ENCODE measurements at regions not wholly inside any gene's neighbourhood (a gene's known extent, or its start where the extent isn't known, plus 50 kb on each side); places are given as distances from the start of the nearest gene placed in this dataset.
"Not testable (repeated sequence)": the region's sequence is repeated elsewhere in the genome, so short reads cannot be mapped to it uniquely, and the experiment has no call there.

DNA sequence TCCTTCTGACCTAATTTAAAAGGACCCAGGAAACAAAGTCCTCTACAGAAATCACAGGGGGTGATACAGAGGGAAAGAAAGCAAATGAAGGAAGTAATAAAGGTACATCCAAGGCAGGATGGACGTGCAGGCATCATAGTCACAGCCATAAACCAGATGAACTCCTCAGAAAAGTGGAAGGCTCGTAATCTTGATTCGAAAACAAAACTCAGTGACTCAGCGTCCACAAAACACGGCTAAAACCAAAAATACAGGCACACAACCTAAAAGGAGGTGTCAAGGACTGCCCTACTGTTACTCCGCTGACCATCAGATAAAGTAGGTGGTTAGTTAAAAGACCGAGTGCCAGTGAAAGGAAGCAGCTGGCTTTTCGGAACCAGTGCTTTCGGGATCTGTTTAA lies 81.5 kb downstream of the TRIM69 start:
- not testable (repeated sequence) for DNase-seq

DNA sequence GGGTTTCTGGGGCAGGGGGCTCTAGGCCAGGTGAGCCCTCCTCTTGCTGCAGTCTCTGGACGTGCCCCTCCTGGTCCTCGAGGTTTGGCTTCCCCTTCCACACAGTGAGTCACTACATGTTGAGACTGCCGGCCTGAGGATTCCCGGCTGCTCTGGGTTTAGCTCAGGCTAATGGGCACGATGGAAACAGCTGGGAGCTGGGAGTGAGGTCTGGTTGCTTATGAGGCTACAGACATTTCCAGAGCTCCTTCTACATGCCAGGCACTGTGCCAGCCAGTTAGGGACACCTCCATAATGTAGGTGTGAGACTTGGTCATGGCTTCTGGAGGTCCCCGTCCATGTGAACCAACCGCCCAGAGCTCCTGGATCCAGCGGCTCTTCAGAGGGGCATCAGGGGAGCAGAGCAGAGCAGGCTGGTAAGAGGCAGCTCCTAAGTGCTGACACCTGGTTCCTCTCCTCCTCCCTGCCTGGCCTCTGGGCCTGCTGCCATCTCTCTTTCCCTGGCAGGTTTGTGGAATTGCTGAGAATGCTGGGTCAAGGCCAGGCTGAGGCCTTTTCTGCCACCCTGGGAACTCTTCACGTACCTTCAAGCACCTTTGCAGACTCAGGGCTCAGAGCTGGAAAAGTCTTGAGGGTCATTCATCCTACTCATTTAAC lies 83.1 kb downstream of the TRIM69 start:
- DNase-seq, result not testable (repeated sequence)

DNA sequence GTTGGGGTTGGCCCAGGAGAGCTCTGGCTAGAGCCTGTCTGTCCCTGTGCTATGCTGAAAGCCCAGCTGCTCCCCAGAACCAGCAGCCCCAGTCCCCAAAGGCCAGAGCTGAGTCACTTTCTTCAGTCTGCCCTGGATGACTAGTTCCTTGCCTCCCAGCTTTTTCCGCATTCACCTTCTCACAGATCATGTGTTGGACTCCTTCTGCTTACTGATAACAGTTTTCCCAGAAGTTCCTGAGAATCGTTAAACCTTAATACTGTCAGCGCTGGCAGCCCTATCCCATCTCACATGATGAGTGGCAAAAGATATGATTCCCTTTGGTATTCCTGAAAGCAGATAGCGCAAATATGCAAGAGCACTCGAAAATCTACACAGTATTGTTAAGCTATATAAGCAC lies 84.2 kb downstream of the TRIM69 start:
- not testable (repeated sequence) for DNase-seq

DNA sequence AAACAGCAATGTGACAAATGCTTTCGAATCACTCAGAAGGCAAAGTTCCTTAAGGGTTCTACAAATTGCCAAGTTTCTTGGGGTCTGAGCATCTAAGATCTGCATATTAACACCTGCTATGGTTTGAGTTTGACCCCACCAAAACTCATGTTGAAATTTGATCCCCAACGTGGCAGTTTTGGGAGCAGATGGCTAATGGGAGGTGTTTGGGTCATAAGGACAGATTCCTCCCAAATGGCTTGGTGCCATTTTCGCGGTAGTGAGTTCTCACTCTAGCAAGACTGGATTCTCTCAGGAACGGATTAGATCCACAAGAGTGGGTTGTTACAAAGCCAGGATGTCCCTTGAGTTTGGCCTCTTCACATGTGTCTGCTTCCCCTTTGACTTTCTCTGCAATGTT lies 84.6 kb downstream of the TRIM69 start:
- DNase-seq, result not testable (repeated sequence)

DNA sequence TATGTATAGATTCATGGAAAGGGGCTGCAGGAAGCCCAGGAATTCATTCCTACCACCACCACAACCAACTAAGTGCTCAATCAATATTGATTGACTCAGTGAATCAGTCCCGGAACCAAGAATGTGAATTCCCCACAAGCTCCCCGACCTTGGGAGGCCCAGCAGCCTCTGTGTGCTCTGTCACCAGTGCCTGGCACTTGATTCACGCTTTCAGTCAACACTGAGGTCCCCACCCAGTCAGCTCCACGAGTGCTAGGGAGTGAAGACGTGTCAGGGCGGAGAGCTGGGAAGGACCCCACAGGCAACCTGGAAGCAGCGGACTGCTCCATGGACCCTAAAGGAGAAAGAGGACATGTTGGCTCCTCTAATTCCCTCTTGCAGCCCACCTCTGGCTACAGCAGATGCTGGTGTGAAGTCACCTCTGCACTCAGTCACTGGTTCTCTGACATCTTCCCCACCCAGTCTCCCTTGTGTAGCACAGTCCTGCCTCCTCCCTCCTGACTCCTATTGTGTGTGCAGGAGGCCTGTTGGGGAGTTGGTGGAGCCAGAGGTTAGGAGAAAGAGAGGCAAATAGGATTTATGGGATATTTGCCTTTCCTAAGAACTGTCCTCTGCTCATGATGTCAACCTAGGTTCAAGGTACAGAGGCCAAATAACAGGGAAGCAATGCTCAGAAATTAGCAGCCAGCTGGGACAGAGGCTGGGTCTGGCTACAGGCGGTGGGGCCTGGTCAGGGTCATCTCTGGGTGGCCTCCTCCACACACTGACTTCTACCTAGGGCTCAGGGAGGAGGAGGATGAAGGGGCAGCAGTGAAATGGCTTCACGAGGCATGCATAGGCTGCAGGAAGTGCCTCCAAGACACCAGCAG lies 88.2 kb downstream of the TRIM69 start:
- DNase-seq, result not testable (repeated sequence)

DNA sequence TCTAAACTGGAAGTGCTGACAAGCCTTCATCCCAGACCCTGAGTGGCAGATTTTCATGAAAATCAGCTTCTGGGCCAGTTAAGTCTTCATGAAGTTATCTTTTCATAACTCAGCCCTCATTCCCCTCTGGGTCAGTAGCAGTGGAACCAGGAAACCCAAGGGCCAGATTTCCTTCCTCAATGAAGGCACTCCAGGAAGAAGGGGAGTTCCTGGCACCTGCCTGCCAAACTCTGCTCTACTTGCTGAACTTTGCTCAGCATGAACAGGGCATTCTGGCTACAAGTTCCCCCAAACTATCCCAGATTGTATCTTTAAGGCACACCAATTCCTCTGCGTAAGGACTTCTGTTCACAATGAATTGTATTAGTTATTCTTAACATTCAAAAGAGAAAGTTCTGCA lies 90.3 kb downstream of the TRIM69 start:
- DNase-seq, result not testable (repeated sequence)

DNA sequence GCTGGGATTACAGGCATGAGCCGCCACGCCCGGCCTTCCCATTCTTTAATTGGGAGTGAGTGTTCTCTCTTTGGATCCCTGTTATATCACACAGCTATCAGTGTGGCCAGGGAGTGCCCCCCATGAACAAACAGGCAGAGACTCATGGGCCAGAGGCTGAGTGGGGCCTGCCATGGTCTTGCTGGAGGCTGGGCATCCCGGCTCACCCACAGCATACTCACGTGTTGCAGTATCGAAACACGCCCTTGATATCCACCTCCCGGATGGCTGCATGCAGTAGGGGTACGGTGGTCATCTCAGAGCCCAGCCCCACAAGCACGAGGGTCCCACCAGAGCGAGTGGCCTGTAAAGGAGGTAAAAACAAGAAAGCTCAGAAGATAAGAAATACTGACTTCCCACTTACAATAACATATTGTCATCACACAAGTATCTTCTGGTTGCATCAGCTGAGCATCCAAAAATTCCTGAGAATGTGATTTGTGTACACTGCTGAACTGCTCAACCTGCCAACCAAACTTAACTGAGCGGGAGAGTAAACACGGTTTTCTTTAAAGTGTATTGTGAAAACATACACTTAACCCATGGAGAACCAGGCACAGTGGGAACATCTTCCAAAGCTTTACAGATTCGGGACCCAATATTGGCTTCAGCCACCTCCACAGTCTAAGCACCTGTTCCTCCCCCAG lies 92.0 kb downstream of the TRIM69 start:
- DNase-seq, result not testable (repeated sequence)

DNA sequence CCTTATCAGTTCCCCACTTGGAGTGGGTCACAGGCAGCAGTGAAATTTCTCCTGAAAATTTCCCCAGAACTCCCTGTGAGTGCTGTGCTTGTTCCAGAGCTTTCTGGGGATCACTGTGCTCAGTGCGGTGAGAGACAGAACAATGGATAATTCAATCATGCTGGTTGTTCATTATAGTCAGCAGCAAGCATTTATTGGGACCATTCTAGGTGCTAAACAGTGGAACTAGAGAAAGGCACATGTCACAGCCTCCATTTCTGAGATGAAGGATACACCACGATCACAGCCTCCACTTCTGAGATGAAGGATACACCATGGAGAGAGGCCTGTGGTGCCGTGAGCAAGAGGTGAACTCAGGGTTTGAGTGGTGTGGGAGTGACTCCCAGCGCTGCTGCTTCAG lies 92.8 kb downstream of the TRIM69 start:
- not testable (repeated sequence) for DNase-seq

DNA sequence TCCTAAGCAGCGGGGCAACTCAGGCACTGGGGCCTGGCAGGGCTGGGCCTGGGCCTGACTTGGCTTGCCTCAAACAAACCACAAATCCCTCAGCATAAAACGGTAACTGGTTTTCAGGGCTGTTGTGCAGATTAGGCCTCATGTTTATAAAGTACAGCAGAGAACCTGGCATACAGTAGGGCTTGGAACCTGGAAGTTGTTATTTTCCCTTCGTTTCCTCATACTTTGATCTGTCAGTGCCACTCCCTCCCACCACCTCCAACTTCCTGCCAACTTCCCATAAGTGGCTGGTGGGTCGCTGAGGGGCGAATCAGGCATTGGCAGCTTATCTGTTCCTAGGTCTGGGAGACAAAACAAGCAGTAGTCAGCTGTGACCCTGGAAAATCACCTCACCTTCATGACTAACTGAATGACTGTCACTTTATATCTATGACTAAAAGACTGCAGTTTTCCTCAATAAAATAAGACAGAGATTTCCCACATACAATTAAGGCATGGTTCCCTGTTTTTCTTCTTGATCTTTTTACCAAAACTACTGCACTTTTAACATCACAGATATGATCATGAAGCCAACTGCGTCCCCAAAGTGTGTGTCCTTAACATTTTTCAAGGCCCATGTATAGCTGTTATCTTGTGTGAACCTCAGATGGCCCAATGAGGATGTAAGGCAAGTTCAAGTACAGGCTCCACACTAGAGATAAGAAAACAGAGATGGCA lies 94.5 kb downstream of the TRIM69 start:
- DNase-seq, result not testable (repeated sequence)

DNA sequence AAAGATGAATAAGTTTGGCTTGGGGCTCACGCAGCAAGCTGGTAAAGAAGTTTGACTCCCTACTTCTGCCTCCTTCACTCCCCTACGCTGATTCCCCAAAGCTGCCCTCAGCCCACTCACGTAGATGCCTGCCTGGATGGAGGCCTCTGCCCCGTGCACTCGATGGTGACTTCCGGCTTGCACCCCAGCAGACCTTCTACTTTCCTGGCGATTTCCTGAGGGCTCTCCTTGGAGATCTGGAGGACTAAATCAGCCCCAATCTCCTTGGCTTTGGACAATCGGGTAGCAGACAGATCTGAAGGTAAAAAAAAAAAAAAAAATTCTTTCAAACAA lies 95.0 kb downstream of the TRIM69 start:
- not testable (repeated sequence) for DNase-seq

DNA sequence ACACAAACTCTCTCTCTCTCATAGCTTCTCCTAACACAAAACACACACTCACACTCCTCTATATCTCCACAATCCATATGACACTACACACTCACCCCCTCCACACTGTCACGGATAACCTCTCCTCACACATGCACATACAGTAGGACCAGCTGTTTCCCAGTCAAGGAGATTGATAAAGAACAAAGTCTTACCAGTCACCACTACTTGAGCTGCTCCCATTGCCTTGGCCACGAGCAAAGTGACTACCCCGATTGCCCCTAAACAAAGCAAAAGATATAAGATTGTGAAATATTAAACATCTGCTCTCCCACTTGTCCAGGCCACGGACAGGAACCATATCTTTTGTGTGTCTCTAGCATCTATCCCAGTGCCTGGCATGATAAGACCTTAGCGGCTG lies 95.8 kb downstream of the TRIM69 start:
- not testable (repeated sequence) for DNase-seq

DNA sequence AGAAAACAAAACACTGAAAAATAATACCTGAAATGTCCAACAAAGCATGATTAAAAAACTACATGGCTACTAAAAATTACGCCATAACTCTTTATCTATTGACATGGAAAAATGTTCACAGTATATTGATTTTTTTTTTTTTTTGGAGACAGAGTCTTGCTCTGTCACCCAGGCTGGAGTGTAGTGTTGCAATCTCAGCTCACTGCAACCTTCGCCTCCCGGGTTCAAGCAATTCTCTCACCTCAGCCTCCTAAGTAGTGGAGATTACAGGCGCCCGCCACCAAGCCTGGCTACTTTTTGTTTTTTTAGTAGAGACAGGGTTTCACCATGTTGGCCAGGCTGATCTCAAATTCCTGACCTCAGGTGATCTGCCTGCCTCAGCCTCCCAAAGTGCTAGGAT lies 96.8 kb downstream of the TRIM69 start:
- not testable (repeated sequence) for DNase-seq

DNA sequence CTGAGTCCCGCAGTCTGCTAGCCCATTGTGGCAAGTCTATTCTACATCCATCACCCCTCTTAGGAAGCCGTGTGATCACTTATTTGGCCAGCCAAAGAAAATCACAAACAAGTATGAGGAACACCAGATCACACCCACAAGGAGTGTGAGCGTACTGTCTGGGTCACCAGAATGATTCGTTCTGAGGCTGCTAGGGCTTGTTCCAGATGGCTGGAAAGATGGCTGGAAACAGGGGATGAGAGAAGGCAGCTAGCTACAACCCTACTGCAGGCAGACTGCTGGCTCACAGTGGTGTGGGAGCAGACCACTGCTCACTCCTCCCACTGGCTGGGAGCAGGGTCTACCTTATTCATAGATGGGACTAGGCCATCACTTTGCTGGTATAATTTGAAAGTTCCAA lies 97.4 kb downstream of the TRIM69 start:
- DNase-seq, result not testable (repeated sequence)

DNA sequence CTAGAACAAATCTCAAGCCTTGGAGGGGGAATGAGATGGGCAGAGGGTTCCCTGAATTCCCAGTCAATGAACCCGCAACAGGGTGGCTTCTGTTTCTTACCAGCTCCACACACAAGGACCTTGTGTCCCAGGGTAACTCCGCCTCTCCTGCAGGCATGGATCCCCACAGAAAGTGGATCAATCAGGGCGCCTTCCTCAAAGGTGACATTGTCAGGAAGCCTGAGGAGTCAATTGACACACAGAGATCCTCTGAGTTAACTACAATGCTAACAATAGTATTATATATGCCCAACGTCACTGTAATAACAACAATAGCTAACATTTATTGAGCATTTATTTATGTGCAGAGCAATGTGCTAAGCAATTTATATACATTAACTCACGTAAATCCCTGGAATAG lies 98.8 kb downstream of the TRIM69 start:
- not testable (repeated sequence) for DNase-seq

DNA sequence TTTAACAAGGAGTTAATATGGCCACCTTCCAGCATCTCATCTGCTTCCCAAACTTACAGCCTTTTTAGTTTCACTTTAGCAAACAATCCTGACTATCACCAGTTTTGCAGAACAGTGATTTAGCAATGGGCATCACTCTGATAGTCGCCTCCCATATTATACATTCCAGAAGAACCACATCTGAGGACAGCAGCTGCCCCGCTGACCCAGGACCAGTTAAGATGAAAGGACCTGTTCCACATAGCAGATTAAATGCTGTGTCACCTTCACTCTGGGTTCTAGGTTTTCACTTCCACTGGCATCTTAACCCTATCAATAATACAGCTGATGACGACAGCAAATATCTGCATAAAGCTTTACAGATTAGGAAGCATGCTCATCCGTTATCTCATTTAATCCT lies 99.8 kb downstream of the TRIM69 start:
- no peak for DNase-seq

DNA sequence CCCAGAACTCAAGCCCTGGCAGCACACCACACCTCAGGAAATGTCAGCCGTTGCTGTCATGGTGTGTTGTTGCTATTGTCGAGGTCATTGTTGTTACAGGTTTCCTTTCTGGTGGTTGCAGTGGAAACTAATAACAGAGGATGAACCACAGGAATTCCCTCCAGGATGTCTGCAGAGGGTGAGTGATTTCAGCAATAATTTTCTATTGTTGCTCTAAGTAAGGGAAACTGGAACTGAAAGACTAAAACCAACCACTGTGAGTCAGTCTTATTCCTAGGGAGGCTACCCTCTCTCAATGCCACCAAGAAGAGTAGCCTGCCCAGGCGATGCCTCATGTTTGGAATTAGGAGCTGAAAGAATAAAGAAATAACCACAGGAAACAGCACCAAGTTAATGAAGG lies 102.6 kb downstream of the TRIM69 start:
- not testable (repeated sequence) for DNase-seq

DNA sequence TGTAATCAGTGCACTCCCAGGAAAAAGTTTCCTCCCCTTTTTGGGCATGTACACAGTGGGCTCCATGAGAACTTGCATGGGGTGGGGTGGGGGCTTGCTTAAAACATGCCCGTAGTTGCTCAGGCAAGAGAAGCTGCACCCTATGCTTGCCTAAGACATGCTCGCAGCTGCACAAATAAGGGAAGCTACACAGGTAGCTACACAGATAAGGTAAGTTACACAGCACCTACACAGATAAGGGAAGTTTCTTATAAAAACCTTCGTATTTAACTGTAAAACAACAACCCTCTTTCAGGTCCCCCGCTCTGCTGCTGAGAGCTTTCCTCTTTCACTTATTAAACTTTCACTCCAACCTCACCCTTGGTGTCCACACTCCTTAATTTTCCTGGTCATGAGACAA lies 105.4 kb downstream of the TRIM69 start:
- not testable (repeated sequence) for DNase-seq

DNA sequence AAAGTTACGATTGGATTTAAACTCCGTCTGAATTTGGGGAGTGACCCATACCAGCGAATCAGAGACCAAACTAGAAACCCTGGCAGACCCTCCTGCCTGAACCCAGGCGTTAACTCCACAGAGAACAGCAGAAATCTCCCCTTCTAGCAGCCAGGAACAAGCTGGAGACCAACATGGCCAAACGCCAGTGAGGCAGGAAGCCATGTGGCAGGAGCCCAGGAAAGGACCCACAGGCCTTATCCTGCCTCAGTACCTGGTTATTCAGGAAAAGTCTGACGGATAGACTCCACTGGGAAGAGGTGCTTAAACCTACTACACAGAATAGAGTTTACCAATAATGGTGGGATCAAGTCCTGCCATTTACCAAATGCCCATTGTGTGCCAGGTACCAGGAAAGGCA lies 106.6 kb downstream of the TRIM69 start:
- DNase-seq, result not testable (repeated sequence)

DNA sequence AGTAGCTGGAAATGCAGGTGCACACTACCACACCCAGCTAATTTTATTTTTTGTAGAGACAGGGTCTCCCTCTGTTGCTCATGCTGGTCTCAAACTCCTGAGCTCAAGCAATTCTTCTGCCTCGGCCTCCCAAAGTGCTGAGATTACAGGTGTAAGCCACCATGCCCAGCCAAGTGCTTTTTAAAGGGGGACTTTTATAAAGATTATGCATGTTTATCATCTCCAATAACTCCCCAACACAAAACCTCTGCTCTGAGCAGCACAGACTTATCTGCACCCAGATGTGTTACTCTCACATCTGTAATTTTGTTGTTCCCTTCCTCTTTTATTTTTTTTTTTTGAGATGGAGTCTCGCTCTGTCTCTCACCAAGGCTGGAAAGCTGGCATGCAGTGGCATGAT lies 108.6 kb downstream of the TRIM69 start:
- DNase-seq, result not testable (repeated sequence)

DNA sequence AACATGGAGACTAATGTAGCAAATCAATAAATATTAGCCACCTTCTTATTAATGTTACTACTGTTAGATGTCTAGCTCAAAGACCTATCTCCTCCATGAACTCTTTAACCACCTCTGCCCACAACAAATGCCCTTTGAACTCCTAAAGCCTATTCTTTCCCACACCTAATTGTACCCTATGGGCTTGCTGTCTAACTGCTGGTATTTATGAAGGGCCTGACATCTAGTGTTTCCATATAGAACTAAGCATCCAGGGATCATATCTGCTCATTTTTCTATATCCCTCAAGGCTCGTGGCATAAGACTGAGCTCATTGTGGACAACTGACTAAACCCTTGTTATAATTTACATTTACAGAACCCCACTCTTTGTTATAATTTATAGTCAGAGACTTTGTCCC lies 109.8 kb downstream of the TRIM69 start:
- DNase-seq, result not testable (repeated sequence)

DNA sequence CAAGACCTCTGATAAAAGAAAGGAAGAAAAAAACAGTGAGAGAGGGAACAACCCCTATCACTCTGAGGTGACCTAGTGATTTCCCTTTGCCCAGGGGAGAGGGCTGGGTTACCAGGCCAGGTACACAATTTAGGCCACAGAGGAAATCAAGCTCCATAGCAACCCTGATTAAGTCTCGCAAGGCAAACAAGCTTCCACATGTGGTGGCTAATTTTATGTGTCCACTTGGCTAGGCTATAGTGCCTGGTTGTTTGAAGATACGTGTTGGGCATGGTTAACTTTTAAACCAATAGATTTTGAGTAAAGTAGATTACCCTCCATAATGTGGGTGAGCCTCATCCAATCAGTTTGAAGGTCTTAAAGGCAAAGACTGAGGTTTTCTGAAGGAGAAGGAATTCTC lies 108.9 kb upstream of the TERB2 start:
- not testable (repeated sequence) for DNase-seq

DNA sequence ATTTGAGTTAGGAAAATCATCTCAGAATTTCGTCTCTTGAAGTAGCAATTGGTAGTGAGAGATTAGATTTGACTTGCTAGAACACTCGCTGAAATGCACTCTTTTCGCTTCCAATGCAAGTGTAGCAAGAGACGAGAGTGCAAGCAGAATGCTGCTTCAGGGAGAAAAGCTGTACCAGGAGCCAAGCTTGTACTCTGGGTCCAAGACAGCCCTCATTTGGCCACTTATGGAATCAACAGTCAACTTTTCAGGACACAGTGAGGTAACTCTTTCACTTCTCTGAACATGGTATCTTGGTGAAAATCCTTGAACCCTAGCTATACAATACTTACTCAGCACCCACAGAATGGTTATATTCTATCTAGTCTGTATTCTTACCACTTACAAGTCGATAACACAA lies 107.6 kb upstream of the TERB2 start:
- not testable (repeated sequence) for DNase-seq

Data from AML-193 (cell line).